SK-N-SH (cell line): ENCODE measurements at regions not wholly inside any gene's neighbourhood (a gene's known extent, or its start where the extent isn't known, plus 50 kb on each side); places are given as distances from the start of the nearest gene placed in this dataset.

Experiments used
- CTCF ChIP-seq: fragments of 200-600 bp; sonication (generic); IDR thresholded peaks from 2 replicates; pipeline ENCODE4 v1.6.1; 2017; ENCODE audit warnings: antibody characterized with exemption, mild to moderate bottlenecking, moderate library complexity
- EP300 ChIP-seq, 2 experiments: IDR thresholded peaks; 2 replicates each; pipeline versions ENCODE4 v1.4.0 to v1.6.1; 2012; ENCODE audit warnings: borderline replicate concordance in 1 of 2, low read depth in 1 of 2, low read length in 1 of 2
- EZH2phosphoT487 ChIP-seq: fragments of 200-600 bp; sonication (generic); IDR thresholded peaks from 2 replicates; pipeline ENCODE4 v1.6.1; 2017; ENCODE audit warnings: low read depth, mixed run types, mild to moderate bottlenecking, antibody characterized with exemption, moderate library complexity, borderline replicate concordance
- GATA2 ChIP-seq: sonication (generic); formaldehyde crosslinking; IDR thresholded peaks from 2 replicates; pipeline ENCODE4 v1.5.0; 2020; ENCODE audit warnings: mild to moderate bottlenecking, missing genetic modification reagents
- JUND ChIP-seq: IDR thresholded peaks from 2 replicates; pipeline ENCODE4 v1.4.0; 2012
- MXI1 ChIP-seq: IDR thresholded peaks from 2 replicates; pipeline ENCODE4 v1.6.1; 2012; ENCODE audit warnings: mild to moderate bottlenecking, low read depth, low read length, improper control_type of control experiment
- PBX3 ChIP-seq: IDR thresholded peaks from 2 replicates; pipeline ENCODE4; 2012
- POLR2AphosphoS5 ChIP-seq: IDR thresholded peaks from 2 replicates; pipeline ENCODE4 v1.6.1; 2012; ENCODE audit warnings: low read depth, low read length
- REST ChIP-seq: IDR thresholded peaks from 2 replicates; pipeline ENCODE4 v1.6.1; 2012; ENCODE audit warnings: mild to moderate bottlenecking, low read depth, low read length, moderate library complexity
- RFX5 ChIP-seq: IDR thresholded peaks from 2 replicates; pipeline ENCODE4 v1.6.1; 2012; ENCODE audit warnings: mild to moderate bottlenecking, improper control_type of control experiment, low read length
- TAF1 ChIP-seq: IDR thresholded peaks from 2 replicates; pipeline ENCODE4 v1.6.1; 2012; ENCODE audit warnings: low read depth, mild to moderate bottlenecking, low read length, moderate library complexity, borderline replicate concordance

GRCh38 chr22:34609646-34610045 is 456.3 kb upstream of the ISX start:
- no peak for TF ChIP-seq CTCF
- TF ChIP-seq EP300 (IDR thresholded peaks at IDR 0.05; ENCODE audit: borderline replicate concordance in 1 of 2, low read depth in 1 of 2, low read length in 1 of 2) = no peak
- TF ChIP-seq GATA2 (CRISPR knock-in tag) = no peak
- no peak for TF ChIP-seq POLR2AphosphoS5
- no peak for TF ChIP-seq TAF1
- TF ChIP-seq REST = no peak
- no peak for TF ChIP-seq PBX3
- no peak for TF ChIP-seq EZH2phosphoT487
- no peak for TF ChIP-seq MXI1
- TF ChIP-seq RFX5 = no peak
- TF ChIP-seq JUND = no peak
